Spinal cord (tissue), 9 donors: ENCODE measurements at regions not wholly inside any gene's neighbourhood (a gene's known extent, or its start where the extent isn't known, plus 50 kb on each side); places are given as distances from the start of the nearest gene placed in this dataset.

Experiments
- DNase-seq, 6 donors: peaks; one replicate each; pipeline versions ENCODE4 v3.0.0 to v3.0.0-alpha.2; 2013 to 2015; ENCODE audit warnings: low spot score in 6 of 6, low read depth in 4 of 6
- H3K27ac ChIP-seq: one replicate; pipeline ENCODE4 v1.5.1; 2013; ENCODE audit warnings: low read depth, low read length, control low read depth
- H3K27me3 ChIP-seq: one replicate; pipeline ENCODE4 v1.6.1; 2013; ENCODE audit warnings: low read length; ENCODE audit not compliant: control insufficient read depth, insufficient read depth
- H3K36me3 ChIP-seq: one replicate; pipeline ENCODE4 v1.6.1; 2013; ENCODE audit warnings: low read length; ENCODE audit not compliant: control insufficient read depth, insufficient read depth
- H3K4me1 ChIP-seq: one replicate; pipeline ENCODE4 v1.6.1; 2013; ENCODE audit warnings: low read length; ENCODE audit not compliant: control insufficient read depth, insufficient read depth
- H3K4me3 ChIP-seq: one replicate; pipeline ENCODE4 v1.5.1; 2013; ENCODE audit warnings: low read depth, low read length, control low read depth
- H3K9me3 ChIP-seq: one replicate; pipeline ENCODE4 v1.6.1; 2013; ENCODE audit warnings: low read length; ENCODE audit not compliant: control insufficient read depth, insufficient read depth
- WGBS: methylation state at CpG from one replicate; pipeline ENCODE4 v1.1.5; 2013; ENCODE audit warnings: missing lambda C conversion rate; ENCODE audit not compliant: insufficient coverage; 5-methylcytosine and 5-hydroxymethylcytosine counted together
- donor health status: healthy.

DNA sequence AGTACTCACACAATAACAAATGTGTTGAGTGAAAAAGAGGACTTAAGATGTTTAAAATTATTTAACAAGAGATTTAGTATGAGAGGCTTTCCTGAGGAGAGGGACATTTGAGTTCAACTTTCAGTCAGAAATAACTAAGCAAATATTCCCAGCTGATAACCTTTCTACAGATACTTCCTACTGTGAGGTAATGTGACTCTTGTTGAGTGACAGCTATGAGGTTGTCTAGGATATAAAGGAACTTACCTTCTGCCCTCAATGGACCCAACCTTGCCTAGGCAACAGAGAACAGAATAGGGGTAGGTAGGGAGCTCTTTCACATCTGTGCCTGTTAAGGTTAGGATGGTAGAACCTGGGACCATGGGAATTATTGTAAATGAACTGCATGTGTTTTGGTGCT is 54.7 kb downstream of the GLUD2 start:
- Histone ChIP-seq H3K4me3 (no peak overlapping the region), H3K27me3 (no peaks in the 10 kb centered on the region), H3K9me3 (no peaks in the 10 kb centered on the region), H3K36me3 (no peaks in the 10 kb centered on the region), H3K27ac (no peak overlapping the region), H3K4me1 (no peaks in the 10 kb centered on the region)
- no peak for DNase-seq

- no peaks in the 10 kb centered on the region for H3K4me1 ChIP-seq
- H3K27ac ChIP-seq: no peak overlapping the region
- H3K9me3 ChIP-seq: no peaks in the 10 kb centered on the region
- DNase-seq: peak in 1 of 6 donors; percentile 15
- no peaks in the 10 kb centered on the region for H3K27me3 ChIP-seq
- no peak overlapping the region for H3K4me3 ChIP-seq
- H3K36me3 ChIP-seq: no peaks in the 10 kb centered on the region
These were observed 56.0 kb downstream of the GLUD2 start for GRCh38 chrX:121103381-121103780.

- Histone ChIP-seq H3K36me3 (no peaks in the 10 kb centered on the region), H3K4me1 (no peaks in the 10 kb centered on the region)
These were observed 59.2 kb downstream of the GLUD2 start for GRCh38 chrX:121106484-121107235.

GRCh38 chrX:121109986-121110385 is 62.6 kb downstream of the GLUD2 start:
- no peaks in the 10 kb centered on the region for H3K9me3 ChIP-seq
- H3K36me3 ChIP-seq: no peaks in the 10 kb centered on the region
- H3K27me3 ChIP-seq: no peaks in the 10 kb centered on the region
- no peak for DNase-seq
- H3K4me1 ChIP-seq: no peaks in the 10 kb centered on the region
- WGBS: 75% methylated on average over 1 of the region's 2 CpGs
- H3K4me3 ChIP-seq: no peak overlapping the region
- no peak overlapping the region for H3K27ac ChIP-seq

More at GRCh38 chrX:121106484-121107235, 59.2 kb downstream of the GLUD2 start:
- DNase-seq: no peak
- Histone ChIP-seq H3K9me3 (no peaks in the 10 kb centered on the region), H3K4me3 (no peak overlapping the region), H3K27me3 (no peaks in the 10 kb centered on the region), H3K27ac (no peak overlapping the region)
- WGBS: 86% methylated on average over 1 of the region's 7 CpGs

DNA sequence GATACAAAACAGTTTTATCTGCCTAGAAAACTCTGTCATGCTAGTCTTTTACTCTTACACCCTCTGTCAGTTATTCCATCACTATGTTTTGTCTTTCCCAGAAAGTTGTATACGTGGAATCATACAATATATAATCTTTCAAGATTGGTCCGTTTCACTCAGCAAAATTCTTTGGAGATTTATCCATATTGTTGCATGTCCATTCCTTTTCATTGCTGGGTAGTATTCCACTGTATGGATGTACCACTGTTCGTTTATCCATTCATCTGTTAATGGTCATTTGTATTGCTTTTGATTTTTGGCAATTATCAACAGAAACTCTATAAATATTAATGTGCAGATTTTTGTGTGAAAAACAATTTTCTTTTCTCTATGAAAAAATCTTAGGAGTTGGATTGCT is 63.1 kb downstream of the GLUD2 start:
- H3K36me3 ChIP-seq: no peaks in the 10 kb centered on the region
- H3K4me3 ChIP-seq: no peak overlapping the region
- no CpG with 5 or more reads among the region's 3 CpGs for WGBS
- H3K4me1 ChIP-seq: no peaks in the 10 kb centered on the region
- DNase-seq: no peak
- no peaks in the 10 kb centered on the region for H3K9me3 ChIP-seq
- H3K27ac ChIP-seq: no peak overlapping the region
- H3K27me3 ChIP-seq: no peaks in the 10 kb centered on the region

- Histone ChIP-seq H3K4me1 (no peaks in the 10 kb centered on the region), H3K27ac (no peak overlapping the region), H3K4me3 (no peak overlapping the region), H3K36me3 (no peaks in the 10 kb centered on the region), H3K9me3 (no peaks in the 10 kb centered on the region), H3K27me3 (no peaks in the 10 kb centered on the region)
- peak in 1 of 6 donors; percentile 49 for DNase-seq
- WGBS: no CpG with 5 or more reads among the region's 1 CpG
These were observed 67.3 kb downstream of the GLUD2 start for GRCh38 chrX:121114691-121115090.

GRCh38 chrX:121120690-121121605 is 73.5 kb downstream of the GLUD2 start:
- H3K9me3 ChIP-seq: no peaks in the 10 kb centered on the region
- no peak overlapping the region for H3K27ac ChIP-seq
- DNase-seq: no peak
- no peaks in the 10 kb centered on the region for H3K36me3 ChIP-seq
- no CpG with 5 or more reads among the region's 4 CpGs for WGBS
- no peak overlapping the region for H3K4me3 ChIP-seq
- H3K4me1 ChIP-seq: no peaks in the 10 kb centered on the region
- H3K27me3 ChIP-seq: no peaks in the 10 kb centered on the region

- no peaks in the 10 kb centered on the region for H3K9me3 ChIP-seq
- no peaks in the 10 kb centered on the region for H3K4me1 ChIP-seq
- H3K27me3 ChIP-seq: no peaks in the 10 kb centered on the region
- H3K27ac ChIP-seq: no peak overlapping the region
- no peak for DNase-seq
- no peak overlapping the region for H3K4me3 ChIP-seq
- 100% methylated on average over 2 of the region's 3 CpGs for WGBS
- no peaks in the 10 kb centered on the region for H3K36me3 ChIP-seq
These were observed 74.9 kb downstream of the GLUD2 start for GRCh38 chrX:121122332-121122731.

- Histone ChIP-seq H3K27ac (no peak overlapping the region), H3K4me1 (no peaks in the 10 kb centered on the region), H3K36me3 (no peaks in the 10 kb centered on the region), H3K4me3 (no peak overlapping the region), H3K9me3 (no peaks in the 10 kb centered on the region), H3K27me3 (no peaks in the 10 kb centered on the region)
- peak in 2 of 6 donors; percentile 54 to 86 for DNase-seq
- WGBS: 27% methylated on average over 2 of the region's 5 CpGs
These were observed 81.8 kb downstream of the GLUD2 start for GRCh38 chrX:121128925-121129877.
